Adrenal gland (tissue), 5 donors: ENCODE measurements at regions not wholly inside any gene's neighbourhood (a gene's known extent, or its start where the extent isn't known, plus 50 kb on each side); places are given as distances from the start of the nearest gene placed in this dataset.

Source experiments
- POLR2A ChIP-seq, 2 donors: fragments of 450-650 bp; IDR thresholded peaks; one replicate each; pipeline ENCODE4 v1.6.1; 2017; ENCODE audit warnings: antibody characterized with exemption in 2 of 2, mild to moderate bottlenecking in 2 of 2, moderate library complexity in 1 of 2
- TF ChIP-seq, protein P1 (sequence below), 6 experiments: fragments of 450-650 bp in 4 of 6; fragments of 200-600 bp in 2 of 6; sonication (generic) in 1 of 6; IDR thresholded peaks; 1 replicate in 5 of 6; 2 replicates in 1 of 6; pipeline versions ENCODE4 v1.5.1 to v1.8.0; 2016 to 2021; ENCODE audit warnings: antibody characterized with exemption in 6 of 6, mild to moderate bottlenecking in 2 of 6, moderate library complexity in 1 of 6
- donor health status: DM: no; HTN: no; CAD: no.

DNA sequence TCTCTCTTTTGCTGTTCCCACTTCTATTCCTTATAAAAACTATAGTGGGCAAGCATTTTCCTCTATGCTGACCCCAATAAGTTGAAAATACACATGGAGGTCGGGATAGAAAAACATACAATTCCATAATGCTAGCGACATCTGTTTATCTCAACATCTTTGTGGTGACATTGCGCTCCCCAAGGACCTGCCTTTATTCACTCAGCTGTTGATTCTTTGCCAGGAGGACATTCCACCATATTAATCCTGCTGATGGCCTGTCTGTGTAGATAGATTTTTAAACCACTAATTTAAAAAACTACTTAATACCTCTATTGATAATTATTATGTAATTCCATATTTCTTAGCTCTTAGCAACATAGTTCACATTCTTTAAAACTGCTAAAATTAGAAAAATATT lies 555.3 kb upstream of the MAP3K7 start:
- TF ChIP-seq, protein P1, sequence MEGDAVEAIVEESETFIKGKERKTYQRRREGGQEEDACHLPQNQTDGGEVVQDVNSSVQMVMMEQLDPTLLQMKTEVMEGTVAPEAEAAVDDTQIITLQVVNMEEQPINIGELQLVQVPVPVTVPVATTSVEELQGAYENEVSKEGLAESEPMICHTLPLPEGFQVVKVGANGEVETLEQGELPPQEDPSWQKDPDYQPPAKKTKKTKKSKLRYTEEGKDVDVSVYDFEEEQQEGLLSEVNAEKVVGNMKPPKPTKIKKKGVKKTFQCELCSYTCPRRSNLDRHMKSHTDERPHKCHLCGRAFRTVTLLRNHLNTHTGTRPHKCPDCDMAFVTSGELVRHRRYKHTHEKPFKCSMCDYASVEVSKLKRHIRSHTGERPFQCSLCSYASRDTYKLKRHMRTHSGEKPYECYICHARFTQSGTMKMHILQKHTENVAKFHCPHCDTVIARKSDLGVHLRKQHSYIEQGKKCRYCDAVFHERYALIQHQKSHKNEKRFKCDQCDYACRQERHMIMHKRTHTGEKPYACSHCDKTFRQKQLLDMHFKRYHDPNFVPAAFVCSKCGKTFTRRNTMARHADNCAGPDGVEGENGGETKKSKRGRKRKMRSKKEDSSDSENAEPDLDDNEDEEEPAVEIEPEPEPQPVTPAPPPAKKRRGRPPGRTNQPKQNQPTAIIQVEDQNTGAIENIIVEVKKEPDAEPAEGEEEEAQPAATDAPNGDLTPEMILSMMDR (IDR thresholded peaks at IDR 0.05), result no peak
- no peak for TF ChIP-seq POLR2A (IDR thresholded peaks at IDR 0.05)
